ENCODE measurements at regions not wholly inside any gene's neighbourhood (a gene's known extent, or its start where the extent isn't known, plus 50 kb on each side); places are given as distances from the start of the nearest gene placed in this dataset.
A peak's percentile ranks its signal among the peaks of the same experiment; 100 is the strongest.
"Not testable (repeated sequence)": the region's sequence is repeated elsewhere in the genome, so short reads cannot be mapped to it uniquely, and the experiment has no call there.

GRCh38 chr17:64800987-64801386 is 118.3 kb downstream of the LRRC37A3 start:
- H3K27me3 ChIP-seq (replicated peaks in 2 of 5; ENCODE audit: control insufficient read depth in 4 of 5, insufficient read depth in 5 of 5, low read length in 4 of 5); CTCF ChIA-PET; H3K4me3 ChIP-seq (ENCODE audit: control insufficient read depth in 1 of 7, extremely low read depth in 1 of 7, insufficient read depth in 4 of 7, low read depth in 2 of 7, low read length in 6 of 7); H3K36me3 ChIP-seq (ENCODE audit: control insufficient read depth in 4 of 4, insufficient read depth in 4 of 4, low read length in 3 of 4); DNase-seq; POLR2A ChIA-PET; H3K27ac ChIP-seq (ENCODE audit: insufficient read depth in 1 of 2, low read depth in 1 of 2, low read length in 2 of 2, poor library complexity in 1 of 2, severe bottlenecking in 2 of 2); H3K9me3 ChIP-seq (ENCODE audit: control extremely low read depth in 1 of 5, control insufficient read depth in 4 of 5, insufficient read depth in 2 of 5, low read depth in 1 of 5, low read length in 4 of 5): not testable (repeated sequence)
- H3K4me1 ChIP-seq (ENCODE audit: control extremely low read depth in 1 of 4, control insufficient read depth in 4 of 4, insufficient read depth in 4 of 4, low read length in 3 of 4), result peaks cover 0 to 20% (median 16%) of the 10 kb centered on the region in 4 experiments
- WGBS (ENCODE audit: insufficient coverage), result 100% methylated on average over 5 of the region's 8 CpGs

- POLR2A ChIA-PET; H3K4me3 ChIP-seq (ENCODE audit: control insufficient read depth in 1 of 7, extremely low read depth in 1 of 7, insufficient read depth in 4 of 7, low read depth in 2 of 7, low read length in 6 of 7); H3K36me3 ChIP-seq (ENCODE audit: control insufficient read depth in 4 of 4, insufficient read depth in 4 of 4, low read length in 3 of 4); DNase-seq; H3K27me3 ChIP-seq (replicated peaks in 2 of 5; ENCODE audit: control insufficient read depth in 4 of 5, insufficient read depth in 5 of 5, low read length in 4 of 5); CTCF ChIA-PET; H3K27ac ChIP-seq (ENCODE audit: insufficient read depth in 1 of 2, low read depth in 1 of 2, low read length in 2 of 2, poor library complexity in 1 of 2, severe bottlenecking in 2 of 2); H3K9me3 ChIP-seq (ENCODE audit: control extremely low read depth in 1 of 5, control insufficient read depth in 4 of 5, insufficient read depth in 2 of 5, low read depth in 1 of 5, low read length in 4 of 5): not testable (repeated sequence)
- H3K4me1 ChIP-seq (ENCODE audit: control extremely low read depth in 1 of 4, control insufficient read depth in 4 of 4, insufficient read depth in 4 of 4, low read length in 3 of 4), result peaks cover 0 to 20% (median 16%) of the 10 kb centered on the region in 4 experiments
- WGBS (ENCODE audit: insufficient coverage), result 96% methylated on average over 15 of the region's 21 CpGs
Measured at GRCh38 chr17:64800361-64800895, 118.8 kb downstream of the LRRC37A3 start.

DNA sequence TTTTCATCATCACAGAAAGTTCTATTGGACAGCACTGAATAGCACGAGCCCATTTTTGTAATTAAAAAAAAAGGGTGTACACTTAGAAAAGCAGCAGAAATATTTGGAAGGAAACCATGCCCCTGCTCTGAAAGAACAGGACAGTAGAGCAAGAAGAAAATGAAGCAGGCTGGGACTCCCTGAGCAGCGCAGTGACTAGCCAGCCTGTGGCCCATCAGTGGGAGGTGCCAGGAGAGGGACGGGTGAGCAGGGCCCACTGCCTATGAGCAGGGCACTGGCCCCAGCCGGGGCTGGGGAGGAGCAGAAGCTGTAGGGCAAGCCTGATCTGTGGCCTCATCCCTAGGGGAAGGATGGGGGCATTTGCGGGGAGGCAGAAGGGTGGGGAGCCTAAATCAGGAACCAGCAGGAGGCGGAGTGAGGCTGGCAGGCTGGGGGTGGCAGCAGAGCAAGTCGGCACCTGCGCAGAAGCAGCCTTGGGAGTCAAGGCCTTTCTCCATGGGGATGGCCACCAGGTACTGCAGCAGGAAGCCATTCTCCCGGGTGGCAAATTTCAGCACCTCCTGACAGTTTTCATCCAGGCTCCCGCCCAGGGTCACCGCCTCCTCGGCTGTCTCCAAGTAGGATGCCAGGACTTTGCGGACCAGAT is 119.6 kb downstream of the LRRC37A3 start:
- POLR2A ChIA-PET; H3K36me3 ChIP-seq (ENCODE audit: control insufficient read depth in 4 of 4, insufficient read depth in 4 of 4, low read length in 3 of 4); CTCF ChIA-PET; H3K4me3 ChIP-seq (ENCODE audit: control insufficient read depth in 1 of 7, extremely low read depth in 1 of 7, insufficient read depth in 4 of 7, low read depth in 2 of 7, low read length in 6 of 7); DNase-seq; H3K27ac ChIP-seq (ENCODE audit: insufficient read depth in 1 of 2, low read depth in 1 of 2, low read length in 2 of 2, poor library complexity in 1 of 2, severe bottlenecking in 2 of 2); H3K9me3 ChIP-seq (ENCODE audit: control extremely low read depth in 1 of 5, control insufficient read depth in 4 of 5, insufficient read depth in 2 of 5, low read depth in 1 of 5, low read length in 4 of 5); H3K27me3 ChIP-seq (replicated peaks in 2 of 5; ENCODE audit: control insufficient read depth in 4 of 5, insufficient read depth in 5 of 5, low read length in 4 of 5): not testable (repeated sequence)
- peaks cover 0 to 20% (median 19%) of the 10 kb centered on the region in 4 experiments for H3K4me1 ChIP-seq (ENCODE audit: control extremely low read depth in 1 of 4, control insufficient read depth in 4 of 4, insufficient read depth in 4 of 4, low read length in 3 of 4)
- 90% methylated on average over 2 of the region's 13 CpGs for WGBS (ENCODE audit: insufficient coverage)

DNA sequence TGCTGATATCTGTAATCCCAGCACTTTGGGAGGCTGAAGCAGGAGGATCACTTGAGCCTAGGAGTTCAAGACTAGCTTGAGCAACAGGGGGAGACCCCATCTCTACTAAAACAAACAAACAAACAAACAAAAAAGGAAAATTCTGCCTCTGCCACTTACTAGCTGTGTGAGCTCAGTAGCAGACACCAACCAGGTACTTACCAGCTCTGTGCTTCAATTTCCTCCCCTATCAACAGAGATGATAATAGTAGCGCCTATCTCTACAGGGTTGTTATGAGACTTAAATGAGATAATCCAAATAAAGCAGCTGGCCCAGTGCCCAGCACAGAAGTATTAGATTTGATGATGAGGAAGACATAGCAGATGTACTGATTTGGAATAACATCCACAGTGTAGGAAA is 120.3 kb downstream of the LRRC37A3 start:
- H3K4me3 ChIP-seq (ENCODE audit: control insufficient read depth in 1 of 7, extremely low read depth in 1 of 7, insufficient read depth in 4 of 7, low read depth in 2 of 7, low read length in 6 of 7); CTCF ChIA-PET; POLR2A ChIA-PET; H3K27me3 ChIP-seq (replicated peaks in 2 of 5; ENCODE audit: control insufficient read depth in 4 of 5, insufficient read depth in 5 of 5, low read length in 4 of 5); DNase-seq; H3K9me3 ChIP-seq (ENCODE audit: control extremely low read depth in 1 of 5, control insufficient read depth in 4 of 5, insufficient read depth in 2 of 5, low read depth in 1 of 5, low read length in 4 of 5); H3K27ac ChIP-seq (ENCODE audit: insufficient read depth in 1 of 2, low read depth in 1 of 2, low read length in 2 of 2, poor library complexity in 1 of 2, severe bottlenecking in 2 of 2); H3K36me3 ChIP-seq (ENCODE audit: control insufficient read depth in 4 of 4, insufficient read depth in 4 of 4, low read length in 3 of 4): not testable (repeated sequence)
- peaks cover 0 to 27% (median 23%) of the 10 kb centered on the region in 4 experiments for H3K4me1 ChIP-seq (ENCODE audit: control extremely low read depth in 1 of 4, control insufficient read depth in 4 of 4, insufficient read depth in 4 of 4, low read length in 3 of 4)
- no CpG with 5 or more reads among the region's 1 CpG for WGBS (ENCODE audit: insufficient coverage)

DNA sequence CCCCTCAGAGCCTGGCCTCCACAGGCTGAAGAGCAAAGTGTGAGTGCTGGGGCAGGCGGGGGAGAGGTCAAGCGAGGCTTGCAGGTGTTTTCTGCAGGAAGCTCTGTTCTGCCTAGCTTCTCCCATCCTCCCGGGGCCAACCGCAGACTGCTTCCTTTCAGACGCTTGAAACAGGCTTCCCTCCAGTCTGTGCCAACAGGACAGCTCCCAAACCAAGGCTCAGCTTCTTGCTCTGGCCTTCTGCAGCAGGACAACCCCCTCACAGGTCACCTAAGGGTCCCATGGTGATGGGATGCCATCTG is 120.8 kb downstream of the LRRC37A3 start:
- H3K27ac ChIP-seq (ENCODE audit: insufficient read depth in 1 of 2, low read depth in 1 of 2, low read length in 2 of 2, poor library complexity in 1 of 2, severe bottlenecking in 2 of 2); H3K27me3 ChIP-seq (replicated peaks in 2 of 5; ENCODE audit: control insufficient read depth in 4 of 5, insufficient read depth in 5 of 5, low read length in 4 of 5); POLR2A ChIA-PET; CTCF ChIA-PET; H3K9me3 ChIP-seq (ENCODE audit: control extremely low read depth in 1 of 5, control insufficient read depth in 4 of 5, insufficient read depth in 2 of 5, low read depth in 1 of 5, low read length in 4 of 5); H3K36me3 ChIP-seq (ENCODE audit: control insufficient read depth in 4 of 4, insufficient read depth in 4 of 4, low read length in 3 of 4): not testable (repeated sequence)
- Histone ChIP-seq H3K4me3 (ENCODE audit: control insufficient read depth in 1 of 7, extremely low read depth in 1 of 7, insufficient read depth in 4 of 7, low read depth in 2 of 7, low read length in 6 of 7) (peak overlapping the region in 1 of 7 experiments; percentile 19), H3K4me1 (ENCODE audit: control extremely low read depth in 1 of 4, control insufficient read depth in 4 of 4, insufficient read depth in 4 of 4, low read length in 3 of 4) (peaks cover 0 to 32% (median 27%) of the 10 kb centered on the region in 4 experiments)
- WGBS (ENCODE audit: insufficient coverage), result no CpG with 5 or more reads among the region's 5 CpGs
- peak in 2 of 3 donors; percentile 40 to 53 for DNase-seq

- peak overlapping the region in 1 of 7 experiments; percentile 19 for H3K4me3 ChIP-seq (ENCODE audit: control insufficient read depth in 1 of 7, extremely low read depth in 1 of 7, insufficient read depth in 4 of 7, low read depth in 2 of 7, low read length in 6 of 7)
- CTCF ChIA-PET; H3K9me3 ChIP-seq (ENCODE audit: control extremely low read depth in 1 of 5, control insufficient read depth in 4 of 5, insufficient read depth in 2 of 5, low read depth in 1 of 5, low read length in 4 of 5); POLR2A ChIA-PET; H3K36me3 ChIP-seq (ENCODE audit: control insufficient read depth in 4 of 4, insufficient read depth in 4 of 4, low read length in 3 of 4); H3K27me3 ChIP-seq (replicated peaks in 2 of 5; ENCODE audit: control insufficient read depth in 4 of 5, insufficient read depth in 5 of 5, low read length in 4 of 5); H3K27ac ChIP-seq (ENCODE audit: insufficient read depth in 1 of 2, low read depth in 1 of 2, low read length in 2 of 2, poor library complexity in 1 of 2, severe bottlenecking in 2 of 2): not testable (repeated sequence)
- WGBS (ENCODE audit: insufficient coverage), result 73% methylated on average over 3 of the region's 15 CpGs
- H3K4me1 ChIP-seq (ENCODE audit: control extremely low read depth in 1 of 4, control insufficient read depth in 4 of 4, insufficient read depth in 4 of 4, low read length in 3 of 4), result peaks cover 0 to 37% (median 31%) of the 10 kb centered on the region in 4 experiments
- peak in 1 of 3 donors; percentile 27 for DNase-seq
Measured at GRCh38 chr17:64797746-64798488, 121.4 kb downstream of the LRRC37A3 start.

- POLR2A ChIA-PET; DNase-seq; H3K9me3 ChIP-seq (ENCODE audit: control extremely low read depth in 1 of 5, control insufficient read depth in 4 of 5, insufficient read depth in 2 of 5, low read depth in 1 of 5, low read length in 4 of 5); H3K27ac ChIP-seq (ENCODE audit: insufficient read depth in 1 of 2, low read depth in 1 of 2, low read length in 2 of 2, poor library complexity in 1 of 2, severe bottlenecking in 2 of 2); H3K27me3 ChIP-seq (replicated peaks in 2 of 5; ENCODE audit: control insufficient read depth in 4 of 5, insufficient read depth in 5 of 5, low read length in 4 of 5); CTCF ChIA-PET; H3K4me3 ChIP-seq (ENCODE audit: control insufficient read depth in 1 of 7, extremely low read depth in 1 of 7, insufficient read depth in 4 of 7, low read depth in 2 of 7, low read length in 6 of 7); H3K36me3 ChIP-seq (ENCODE audit: control insufficient read depth in 4 of 4, insufficient read depth in 4 of 4, low read length in 3 of 4): not testable (repeated sequence)
- WGBS (ENCODE audit: insufficient coverage), result no CpG with 5 or more reads among the region's 1 CpG
- peaks cover 0 to 54% (median 43%) of the 10 kb centered on the region in 4 experiments for H3K4me1 ChIP-seq (ENCODE audit: control extremely low read depth in 1 of 4, control insufficient read depth in 4 of 4, insufficient read depth in 4 of 4, low read length in 3 of 4)
Measured at GRCh38 chr17:64795342-64795741, 123.9 kb downstream of the LRRC37A3 start.

Measured in common myeloid progenitor, CD34-positive (primary cell).